ENCODE measurements at regions not wholly inside any gene's neighbourhood (a gene's known extent, or its start where the extent isn't known, plus 50 kb on each side); places are given as distances from the start of the nearest gene placed in this dataset.

DNA sequence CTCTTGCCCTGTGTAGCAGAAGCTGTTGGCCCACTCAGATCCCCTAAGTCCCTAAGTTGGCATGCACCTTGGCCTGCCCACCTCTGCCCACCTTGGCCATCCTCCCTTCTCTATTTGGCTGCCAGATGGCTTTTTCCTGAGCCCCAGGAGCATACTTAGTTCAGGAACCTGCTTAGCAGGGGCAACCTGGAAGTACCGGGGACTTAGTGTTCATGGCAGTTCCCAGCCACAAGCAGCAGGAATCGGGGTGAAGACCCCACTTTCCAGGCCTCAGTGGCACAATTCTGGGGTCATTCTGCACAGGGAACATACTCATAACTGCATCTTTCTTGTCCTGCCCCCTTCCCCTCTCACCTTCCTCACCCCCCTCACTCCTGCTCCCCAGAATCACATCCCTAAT is 158.0 kb upstream of the PMEPA1 start:
- no peak for FAIRE-seq

DNA sequence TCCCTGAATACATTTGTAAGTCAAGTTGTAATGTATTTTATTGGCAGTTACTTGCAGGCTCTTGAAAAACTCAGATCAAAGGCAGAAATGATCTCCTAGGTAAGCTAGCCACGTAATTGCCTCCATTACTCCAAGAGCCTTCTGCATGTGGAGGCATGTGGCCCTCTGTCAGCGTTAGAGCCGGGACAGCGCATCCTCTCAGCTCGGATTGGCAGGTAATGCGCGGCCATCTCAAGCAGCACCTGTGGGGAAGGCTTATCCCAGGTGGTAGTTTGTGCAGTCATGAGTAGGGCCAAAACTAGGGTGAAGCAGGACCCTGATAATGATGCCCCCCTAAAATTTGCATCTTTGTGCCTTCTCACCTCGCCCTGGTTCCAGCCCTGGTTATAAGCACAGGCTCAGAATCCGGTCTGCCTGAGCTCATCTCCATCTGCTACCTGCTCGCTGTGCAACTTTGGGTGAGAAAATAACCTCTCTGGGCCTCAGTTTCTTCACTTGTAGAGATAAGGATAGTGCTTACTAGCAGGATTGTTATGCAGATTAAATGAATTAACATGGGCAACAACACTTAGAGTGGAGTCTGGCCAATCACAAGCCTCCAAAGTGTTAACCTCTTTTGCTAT is 157.5 kb upstream of the PMEPA1 start:
- FAIRE-seq, result no peak

DNA sequence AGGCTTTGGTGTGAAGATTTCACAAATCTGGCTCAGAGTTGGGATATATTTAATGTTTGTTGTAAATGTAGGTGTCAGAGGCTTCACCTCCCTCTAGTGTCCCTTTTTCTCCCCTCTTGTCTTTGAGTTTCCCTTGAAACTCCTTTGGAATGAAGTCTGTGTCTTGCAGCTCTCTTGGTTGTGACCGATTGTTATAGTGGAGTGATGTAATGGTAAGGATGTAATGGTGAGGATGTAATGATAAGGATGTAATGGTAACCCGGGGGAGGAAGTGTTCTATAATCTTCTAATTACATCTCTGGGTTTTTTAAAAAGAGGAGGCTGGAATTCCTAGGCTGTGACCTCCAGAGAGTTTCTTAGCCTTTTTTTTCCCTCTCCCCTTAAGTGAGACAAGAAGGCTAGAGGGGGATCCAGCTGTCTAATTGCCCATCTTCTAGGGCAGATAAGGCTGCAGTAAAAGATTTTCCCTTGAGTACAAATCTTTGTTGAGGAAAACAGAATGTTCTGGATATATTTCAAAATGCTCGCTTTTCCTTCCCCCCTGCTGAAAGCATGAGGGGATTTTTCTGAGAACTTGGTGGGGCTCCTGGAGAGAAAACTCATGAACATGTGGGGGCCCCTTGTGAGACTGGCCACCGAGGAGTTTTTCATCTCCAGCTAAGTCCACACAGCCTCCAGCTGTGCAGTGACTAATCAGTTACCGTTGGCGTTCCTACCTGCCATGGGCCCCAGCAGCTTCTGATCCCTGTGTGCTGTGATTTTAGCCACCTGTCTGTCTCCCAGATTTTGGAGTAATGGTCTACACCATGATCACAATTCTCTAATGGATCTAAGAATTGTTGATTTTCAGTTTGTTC is 156.7 kb upstream of the PMEPA1 start:
- no peak for FAIRE-seq

DNA sequence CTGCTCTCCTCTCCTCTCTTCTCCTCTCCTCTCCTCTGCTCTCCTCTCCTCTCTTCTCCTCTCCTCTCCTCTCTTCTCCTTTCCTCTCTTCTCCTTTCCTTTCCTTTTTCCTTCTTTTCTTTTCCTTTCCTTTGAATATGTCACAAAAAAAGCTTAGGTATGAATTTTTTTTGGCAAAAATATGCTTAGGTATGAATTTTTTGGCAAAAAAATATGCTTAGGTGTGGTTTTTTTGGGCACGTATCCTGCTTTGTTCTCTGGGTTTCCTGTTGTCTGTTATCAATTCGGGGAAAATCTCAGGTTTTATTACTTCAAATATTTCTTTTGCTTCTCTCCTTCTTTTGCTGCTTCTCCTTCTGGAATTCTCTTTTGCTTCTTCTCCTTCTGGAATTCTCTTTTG is 155.5 kb upstream of the PMEPA1 start:
- no peak for FAIRE-seq

DNA sequence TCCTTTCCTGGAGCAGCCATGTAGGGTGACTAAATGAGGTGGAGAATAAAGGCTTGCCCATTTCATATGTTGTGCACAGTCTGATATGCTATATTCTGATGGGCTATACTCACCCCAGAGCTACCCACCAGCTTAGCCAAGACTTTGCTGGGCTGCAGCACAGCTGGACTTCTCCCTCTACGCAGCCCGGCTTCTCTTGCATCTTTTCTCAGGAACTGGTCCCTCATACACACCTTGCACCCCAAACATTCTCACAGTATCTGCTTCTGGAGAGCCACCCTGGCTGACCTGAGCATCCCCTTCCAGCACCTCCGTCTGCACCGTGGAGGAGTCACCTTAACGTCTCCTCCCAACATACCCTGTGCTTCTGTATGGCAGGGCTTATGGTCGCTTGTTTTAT is 150.8 kb upstream of the PMEPA1 start:
- FAIRE-seq, result no peak

DNA sequence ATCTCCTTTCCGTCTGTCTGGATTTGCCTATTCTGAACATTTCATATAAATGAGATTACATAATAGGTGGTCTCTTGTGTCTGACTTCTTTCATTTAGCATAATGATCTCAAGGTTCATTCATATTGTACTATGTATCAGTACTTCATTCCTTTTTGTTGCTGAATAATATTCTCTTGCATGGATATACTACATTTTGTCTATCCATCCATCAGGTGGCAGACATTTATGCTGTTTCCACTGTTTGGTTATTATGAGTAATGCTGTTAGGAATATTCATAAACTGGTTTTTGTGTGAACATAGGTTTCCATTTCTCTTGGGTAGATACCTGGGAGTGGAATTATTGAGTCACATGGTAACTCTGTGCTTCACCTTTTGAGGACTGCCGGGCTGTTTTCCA is 148.2 kb upstream of the PMEPA1 start:
- FAIRE-seq, result no peak

DNA sequence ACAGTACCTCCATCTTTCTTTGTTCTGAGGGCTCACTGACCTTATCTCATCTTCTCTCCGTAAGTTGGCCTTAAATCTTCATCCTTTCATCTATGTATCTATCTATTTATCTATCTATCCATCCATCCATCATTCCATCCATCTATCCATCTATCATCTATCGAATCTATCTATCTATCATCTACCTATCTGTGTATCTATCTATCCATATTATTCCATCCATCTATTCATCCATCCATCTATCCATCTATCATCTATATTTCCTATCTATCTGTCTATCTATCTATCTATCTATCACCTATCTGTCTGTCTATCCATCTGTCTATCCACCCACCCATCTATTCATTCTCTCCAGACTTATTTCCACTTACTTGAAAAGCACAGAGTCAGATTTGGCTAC is 147.3 kb upstream of the PMEPA1 start:
- no peak for FAIRE-seq

DNA sequence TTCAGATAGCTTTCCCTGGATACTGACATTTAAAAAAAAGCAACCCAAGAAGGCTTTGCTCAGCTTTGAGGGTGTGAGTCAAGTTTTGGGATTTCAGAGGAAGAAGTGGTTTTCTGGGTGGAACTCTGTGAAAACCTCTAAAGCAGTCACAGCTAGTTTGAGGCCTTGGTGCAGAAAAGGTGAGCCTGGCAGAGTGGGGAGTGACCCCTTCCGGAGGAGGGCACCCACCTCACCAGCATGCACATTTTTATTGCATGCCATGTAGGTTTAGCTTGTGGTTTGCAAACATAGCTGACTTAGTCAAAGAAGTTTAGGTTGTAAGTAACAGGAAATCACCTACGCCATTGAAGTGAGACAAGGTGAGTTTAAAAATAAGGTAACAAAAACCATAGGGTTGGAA is 146.8 kb upstream of the PMEPA1 start:
- FAIRE-seq, result no peak

DNA sequence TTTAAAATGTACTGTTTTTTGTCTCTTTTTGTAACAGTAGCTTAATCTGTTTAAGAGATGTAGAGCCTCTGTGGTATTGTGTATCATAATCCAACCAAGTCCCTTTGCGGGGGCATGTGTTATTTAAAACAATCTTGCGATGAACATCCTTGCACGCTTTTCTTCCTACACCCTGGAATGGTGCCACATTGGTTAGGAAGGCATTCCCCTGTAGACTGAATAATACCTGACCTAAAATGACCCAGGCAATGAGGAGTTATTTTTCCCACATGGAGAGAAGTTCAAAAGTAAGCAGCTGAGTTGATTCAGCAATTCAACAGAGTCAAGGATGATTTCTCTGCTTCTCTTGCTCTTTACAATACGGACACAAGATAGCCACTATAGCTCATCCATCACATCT is 142.0 kb upstream of the PMEPA1 start:
- no peak for FAIRE-seq

DNA sequence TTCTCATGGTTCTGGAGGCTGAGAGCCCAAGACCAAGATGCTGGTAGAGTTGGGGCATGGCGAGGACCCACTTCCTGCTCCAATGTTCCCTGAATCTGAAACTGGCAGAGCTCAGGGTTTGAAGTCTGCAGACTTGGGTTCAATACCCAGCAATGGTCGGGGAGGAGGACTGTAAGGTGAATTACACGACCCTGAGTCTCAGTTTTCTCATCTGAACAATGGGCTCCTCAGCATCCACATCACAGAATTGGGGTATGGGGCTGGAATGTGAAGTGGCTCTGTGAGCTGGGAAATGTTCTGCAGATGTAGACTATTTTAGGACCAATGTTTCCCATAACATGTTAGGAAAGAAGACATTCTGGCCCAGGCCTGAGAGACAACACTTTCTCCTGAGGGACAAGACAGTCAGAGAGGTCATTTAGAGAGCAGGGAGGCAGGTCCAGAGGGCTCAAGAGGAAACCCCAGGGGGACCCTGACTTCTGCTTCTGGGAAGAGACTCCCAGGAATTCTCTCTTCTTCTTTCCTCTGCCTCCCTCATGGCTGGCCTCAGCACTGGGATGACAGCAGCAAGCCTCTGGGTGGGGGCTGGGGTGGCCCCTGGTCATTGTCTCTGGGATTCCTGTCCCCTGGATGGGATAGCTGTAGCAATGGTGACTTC is 141.3 kb upstream of the PMEPA1 start:
- FAIRE-seq, result no peak

DNA sequence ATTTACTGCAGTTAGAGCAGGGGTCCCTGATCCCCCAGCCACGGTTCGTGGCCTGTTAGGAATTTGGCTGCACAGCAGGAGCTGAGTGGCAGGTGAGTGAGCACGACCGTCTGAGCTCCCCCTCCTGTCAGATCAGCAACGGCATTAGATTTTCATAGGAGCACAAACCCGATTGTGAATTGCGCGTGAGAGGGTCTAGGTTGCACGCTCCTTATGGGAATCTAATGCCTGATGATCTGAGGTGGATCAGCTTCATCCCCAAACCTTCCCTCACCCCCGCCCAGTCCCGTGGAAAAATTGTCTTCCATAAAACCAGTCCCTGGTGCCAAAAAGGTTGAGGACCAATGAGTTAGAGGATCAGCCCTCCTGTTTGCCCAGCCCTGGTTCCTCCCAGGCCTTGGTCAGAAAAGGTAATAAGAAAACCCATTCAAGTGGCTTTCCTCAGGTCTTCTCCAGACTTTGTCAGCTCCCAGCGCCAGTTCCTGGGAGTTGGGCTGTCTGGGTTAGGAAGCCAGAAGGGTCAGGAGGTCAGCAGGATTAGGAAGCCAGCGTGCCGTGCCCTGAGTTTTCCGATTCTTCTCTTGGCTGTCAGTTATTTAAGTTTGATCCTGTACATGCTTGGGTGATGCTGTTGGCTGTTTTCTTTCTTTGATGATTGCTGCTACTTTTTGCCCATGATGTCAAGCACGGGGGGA is 139.9 kb upstream of the PMEPA1 start:
- FAIRE-seq, result no peak

DNA sequence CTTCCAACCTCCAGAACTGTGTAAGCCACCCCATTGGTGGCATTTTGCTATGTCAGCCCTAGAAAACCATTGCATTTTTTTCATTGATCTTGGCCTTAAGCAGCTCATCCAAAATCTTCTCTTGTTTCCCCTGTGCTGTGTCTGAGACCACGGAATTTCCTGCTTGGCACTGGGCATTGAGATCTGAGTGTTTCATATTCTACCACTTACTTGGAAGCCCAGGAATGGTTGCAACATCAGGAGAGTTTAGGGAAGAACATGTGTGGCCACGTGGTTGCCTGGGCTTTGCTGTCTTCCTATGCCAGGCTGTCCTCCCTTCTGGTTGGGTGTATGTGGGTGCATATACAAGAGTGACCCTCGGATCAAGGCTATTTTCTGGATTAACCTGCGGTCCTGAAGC is 139.3 kb upstream of the PMEPA1 start:
- FAIRE-seq, result no peak

DNA sequence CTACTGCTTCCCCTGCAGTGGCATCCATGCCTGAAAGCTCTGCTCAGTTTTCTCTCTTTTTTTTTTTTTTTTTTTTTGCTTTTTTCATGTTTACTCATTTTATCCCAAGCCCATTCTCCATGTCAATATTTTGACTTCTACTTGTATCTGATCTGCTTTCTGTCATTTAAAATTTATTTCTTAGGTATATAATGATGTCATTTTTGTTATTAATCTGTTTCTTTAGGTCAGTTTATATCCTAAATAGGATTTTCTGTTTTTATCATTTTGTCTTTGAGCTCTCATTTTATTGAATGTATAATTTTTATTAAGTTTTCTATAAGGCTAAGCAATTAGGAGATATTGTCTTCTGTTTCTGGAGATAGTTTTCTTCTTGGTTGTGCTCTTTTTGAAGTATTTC is 138.5 kb upstream of the PMEPA1 start:
- FAIRE-seq, result no peak

DNA sequence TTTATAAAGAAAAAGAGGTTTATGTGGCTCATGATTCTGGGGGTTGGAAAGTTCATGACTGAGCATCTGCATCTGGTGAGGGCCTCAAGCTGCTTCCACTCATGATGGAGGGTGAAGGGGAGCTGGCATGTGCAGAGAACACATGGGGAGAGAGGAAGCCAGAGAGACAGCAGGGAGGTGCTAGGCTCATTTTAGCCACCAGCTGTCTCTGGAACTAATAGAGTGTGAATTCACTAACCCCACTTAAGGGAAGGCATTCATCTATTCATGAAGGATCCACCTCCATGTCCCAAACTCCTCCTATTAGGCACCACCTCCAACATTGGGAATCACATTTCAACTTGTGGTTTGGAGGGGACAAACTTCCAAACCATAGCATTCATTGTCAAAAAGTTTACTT is 137.3 kb upstream of the PMEPA1 start:
- FAIRE-seq, result no peak

DNA sequence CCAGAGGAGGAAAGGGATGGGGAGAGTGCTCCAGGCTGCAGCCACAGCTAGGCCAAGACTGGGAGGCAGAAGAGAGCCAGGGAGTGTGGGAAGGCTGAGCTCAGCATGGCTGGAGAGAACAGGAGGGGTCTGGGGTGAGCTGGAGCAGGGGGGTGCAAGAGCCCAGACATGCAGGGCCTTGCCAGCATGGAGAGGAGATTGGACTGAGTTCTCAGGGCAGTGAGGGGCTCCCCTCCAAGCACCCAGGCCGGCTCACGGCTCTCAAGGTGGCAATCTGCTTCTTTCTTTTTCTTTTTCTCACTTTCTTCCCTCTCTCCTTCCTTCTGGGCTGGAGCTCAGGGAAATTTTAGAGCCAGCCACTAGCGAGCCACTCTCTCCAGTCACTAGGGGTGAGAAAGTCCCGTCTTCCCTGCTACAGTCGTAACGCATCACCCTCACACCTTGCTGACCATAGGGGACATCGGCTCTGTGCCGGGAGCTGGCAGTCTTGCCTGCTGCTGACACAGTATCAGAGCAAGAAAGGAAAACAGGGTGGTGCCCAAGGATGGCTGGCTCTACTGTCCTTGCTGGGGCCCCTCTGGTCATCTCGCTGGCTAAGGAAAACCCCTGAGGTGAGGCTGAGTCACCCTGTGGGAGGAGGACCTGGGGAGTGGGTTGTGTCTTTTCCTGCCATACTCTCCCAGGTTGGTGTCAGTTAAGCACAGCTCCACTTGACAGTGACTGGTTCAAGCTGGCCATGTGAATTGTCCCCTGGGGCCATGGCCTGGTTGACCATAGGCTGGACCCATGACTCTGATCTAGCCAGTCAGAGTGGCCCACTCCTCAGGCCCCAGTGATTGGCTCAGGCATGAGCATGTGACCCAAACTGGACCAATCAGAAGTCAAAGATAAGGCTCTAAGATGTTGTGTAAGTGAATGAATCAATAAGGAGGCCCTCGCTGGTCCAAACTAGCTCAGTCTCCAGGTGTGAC is 135.1 kb upstream of the PMEPA1 start:
- FAIRE-seq, result no peak

DNA sequence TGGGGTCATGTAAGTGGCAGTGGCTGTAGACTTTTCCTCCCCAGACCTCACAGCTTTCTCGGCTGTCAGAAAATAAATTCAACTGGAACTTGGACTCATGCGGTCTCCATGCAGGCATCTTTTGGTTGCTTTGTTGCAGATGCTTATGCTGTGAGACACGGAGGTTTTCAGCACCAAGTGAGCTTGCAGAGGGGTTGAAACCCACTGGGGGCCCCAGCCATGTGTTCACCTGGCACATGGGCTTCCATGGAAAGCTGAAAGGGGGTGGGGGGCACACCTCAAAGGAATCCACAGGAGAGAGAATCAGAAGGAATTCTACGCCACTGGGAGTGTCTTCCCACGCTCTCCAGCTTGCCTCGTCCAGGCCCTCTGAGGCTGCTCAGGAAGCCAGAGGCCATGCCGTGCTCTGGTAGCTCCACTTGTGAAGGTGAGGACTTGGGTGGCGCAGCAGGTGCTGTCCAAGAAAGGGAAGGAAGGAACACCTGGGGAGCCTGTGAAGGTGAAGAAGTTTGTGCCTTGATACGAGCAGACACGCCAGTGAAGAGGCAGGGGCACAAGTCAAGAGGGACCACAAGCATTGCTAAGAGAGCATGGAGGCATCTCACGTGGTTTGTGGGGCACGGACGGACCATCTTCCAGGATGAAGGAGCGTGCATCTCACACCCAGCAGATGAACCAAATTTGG is 134.3 kb upstream of the PMEPA1 start:
- no peak for FAIRE-seq

DNA sequence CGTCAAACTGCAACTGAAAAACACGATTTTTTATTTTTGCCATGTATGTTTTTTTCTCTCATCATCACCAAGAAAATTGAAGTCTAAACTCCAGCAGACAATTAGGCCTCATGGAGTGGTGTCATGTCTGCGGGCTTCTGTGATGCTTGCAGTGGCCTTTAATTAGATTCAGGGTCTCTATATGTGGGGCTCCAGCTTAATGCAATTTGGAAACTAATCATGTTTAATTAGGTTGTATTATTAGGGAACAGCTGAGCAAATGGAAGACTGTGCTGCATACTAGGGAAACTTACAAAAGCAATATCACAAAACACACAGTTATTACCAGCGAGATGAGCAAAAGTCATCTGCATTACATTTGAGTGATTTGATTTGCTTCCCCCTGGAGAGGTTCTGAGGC is 132.9 kb upstream of the PMEPA1 start:
- FAIRE-seq, result no peak

DNA sequence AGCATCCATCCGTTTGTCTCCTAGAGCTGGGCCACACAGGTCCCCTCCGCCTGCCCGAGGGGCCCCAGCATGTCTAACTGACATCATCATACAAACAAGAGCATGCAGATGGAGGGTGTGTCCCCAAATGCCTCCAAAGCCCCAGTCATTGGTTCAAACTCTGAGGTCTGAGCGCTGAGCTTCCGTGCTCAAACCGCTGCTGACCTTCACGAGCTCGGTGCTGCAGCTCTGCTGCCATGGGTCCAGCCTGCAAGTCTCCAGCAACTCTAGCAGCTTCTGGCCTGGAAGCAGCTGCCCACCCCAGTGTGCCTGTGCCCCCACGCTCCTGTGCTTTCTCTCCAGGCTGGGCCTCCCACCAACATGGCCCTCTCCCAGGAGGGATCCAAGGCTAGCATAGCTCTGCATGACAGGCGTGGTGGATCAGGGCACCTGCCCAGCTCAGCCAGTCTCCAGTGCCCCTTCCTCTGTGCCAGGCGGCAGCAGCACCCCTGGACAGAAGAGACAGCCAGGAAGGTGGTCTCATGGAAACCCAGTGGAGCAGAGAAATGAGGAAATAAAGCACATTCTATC is 131.6 kb upstream of the PMEPA1 start:
- no peak for FAIRE-seq

DNA sequence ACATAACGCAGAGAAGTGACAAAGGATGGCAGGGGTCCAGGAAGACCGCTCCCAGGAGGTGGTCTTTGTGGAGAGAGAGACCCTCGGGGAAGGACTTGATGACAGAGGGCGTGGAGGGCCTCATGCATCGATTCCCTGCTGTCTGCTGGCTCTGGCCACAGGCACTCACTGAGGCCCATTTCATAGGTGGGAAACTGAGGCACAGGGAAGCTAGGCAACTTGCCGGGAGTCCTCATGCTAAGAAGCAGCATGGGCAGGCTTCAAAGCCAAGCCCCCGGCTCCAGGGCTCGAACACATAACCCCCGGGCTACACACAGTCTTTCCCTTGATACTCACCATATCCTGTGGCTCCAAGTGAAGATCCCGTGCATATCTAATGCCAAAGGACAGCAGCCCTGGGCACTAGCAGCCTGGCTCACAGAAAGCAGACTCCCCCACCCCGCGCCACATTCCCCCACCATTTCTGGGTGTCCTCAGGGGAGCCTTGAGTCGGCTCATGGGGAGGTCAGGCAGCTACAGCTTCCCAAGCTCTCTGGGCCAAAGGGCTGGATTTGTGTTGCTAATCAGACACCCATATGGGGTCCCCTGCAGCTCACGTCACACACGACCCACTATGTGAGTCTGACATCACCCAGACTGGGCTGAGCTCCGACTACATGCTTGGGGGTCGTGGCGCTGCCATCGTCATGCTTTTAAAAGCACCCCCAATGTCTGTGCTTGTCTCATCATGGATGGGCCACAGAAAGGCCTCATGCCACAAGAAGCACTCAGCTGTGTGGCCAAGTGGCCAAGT is 130.9 kb upstream of the PMEPA1 start:
- no peak for FAIRE-seq

DNA sequence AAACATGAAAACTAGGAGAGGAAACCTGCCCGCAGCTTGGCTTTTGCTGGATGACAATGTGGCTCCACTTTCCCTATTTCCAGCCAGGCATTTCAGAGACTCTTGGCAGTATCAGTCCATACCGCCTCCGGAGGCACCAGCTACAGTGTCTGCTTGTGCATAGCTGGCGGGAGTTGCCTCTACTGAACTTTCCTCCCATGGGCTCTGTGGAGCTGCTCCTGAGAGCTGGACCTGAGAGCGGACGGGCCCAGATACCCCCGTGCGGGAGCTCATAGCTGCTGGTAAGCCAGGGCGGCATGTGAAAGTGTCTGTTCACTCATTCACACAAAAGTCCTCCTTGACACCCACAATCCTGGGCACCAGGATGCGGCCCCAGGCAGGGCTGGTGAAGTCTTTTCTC is 130.3 kb upstream of the PMEPA1 start:
- no peak for FAIRE-seq

All from A204.1 (cell line).